ENCODE measurements at regions not wholly inside any gene's neighbourhood (a gene's known extent, or its start where the extent isn't known, plus 50 kb on each side); places are given as distances from the start of the nearest gene placed in this dataset.

DNA sequence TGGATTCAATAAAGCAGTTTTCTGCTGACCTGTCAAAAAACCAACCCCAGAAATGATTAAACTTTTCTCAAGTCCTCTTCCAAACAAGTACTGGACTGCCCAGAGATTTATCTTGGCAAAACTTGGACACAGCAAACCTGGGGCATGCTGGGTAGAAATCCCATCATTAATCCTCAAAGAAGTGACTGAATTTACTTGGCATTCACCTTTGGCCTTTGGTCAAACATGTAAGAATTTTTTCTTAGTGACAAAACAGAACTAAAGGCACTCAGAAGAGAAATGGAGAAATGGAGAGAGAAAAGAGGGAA, 248.6 kb upstream of the NREP start:
- intact Hi-C loops (cut with DNase I; ENCODE audit: low total_unique reads) = no loop called here

DNA sequence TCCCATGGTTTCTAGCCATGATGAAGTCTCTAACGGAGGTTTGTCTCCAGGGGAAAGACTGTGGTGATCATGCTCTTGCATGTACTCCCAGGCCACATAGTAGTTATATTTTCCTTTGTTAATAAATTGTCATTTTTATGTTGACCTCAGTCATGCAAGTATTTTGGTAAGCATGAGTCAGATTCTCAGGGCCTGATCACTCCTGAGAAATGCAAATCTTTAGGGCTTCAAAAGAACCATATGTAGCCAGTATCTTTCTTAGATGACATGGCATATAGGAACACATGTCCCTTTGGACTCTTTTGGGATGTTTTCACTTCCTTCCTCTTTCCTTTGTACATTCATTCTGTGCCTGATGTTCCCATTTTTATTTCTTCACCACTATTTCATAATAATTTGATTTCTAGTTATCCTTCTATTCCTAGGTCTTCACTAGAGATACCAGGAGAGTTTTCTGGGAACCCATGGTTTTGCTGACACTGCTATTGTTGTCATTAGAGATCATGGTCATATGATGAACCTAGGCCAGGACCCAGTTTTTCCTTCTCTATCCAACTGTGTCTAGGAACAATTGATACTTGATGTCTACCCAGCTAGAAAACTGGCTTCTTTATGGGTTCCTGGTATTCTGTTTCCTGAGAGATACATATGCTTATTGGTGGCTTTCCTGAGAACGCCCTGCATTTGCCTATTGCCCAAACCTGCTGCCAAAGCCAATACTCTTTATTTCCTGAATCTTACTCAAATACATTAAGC, 248.1 kb upstream of the NREP start:
- intact Hi-C loops (cut with DNase I; ENCODE audit: low total_unique reads) = no loop called here
- Histone ChIP-seq H3K9me3 (no peaks in the 10 kb centered on the region), H3K36me3 (ENCODE audit: low read depth, missing control alignments) (no peaks in the 10 kb centered on the region), H3K27ac (no peak overlapping the region), H3K4me3 (no peak overlapping the region), H3K4me1 (no peaks in the 10 kb centered on the region), H3K27me3 (no peaks in the 10 kb centered on the region)
- TF ChIP-seq POLR2A (IDR thresholded peaks at IDR 0.05) = no peak
- no peak for TF ChIP-seq CTCF (IDR thresholded peaks at IDR 0.05)
- WGBS, 2 donors = 86 to 88% methylated on average over 2 of the region's 2 CpGs
- DNase-seq = no peak

More for the DNA sequence above, 248.6 kb upstream of the NREP start:
- Histone ChIP-seq H3K27me3 (no peaks in the 10 kb centered on the region), H3K36me3 (ENCODE audit: low read depth, missing control alignments) (no peaks in the 10 kb centered on the region), H3K4me3 (no peak overlapping the region), H3K9me3 (no peaks in the 10 kb centered on the region), H3K27ac (no peak overlapping the region), H3K4me1 (no peaks in the 10 kb centered on the region)
- DNase-seq = no peak
- TF ChIP-seq POLR2A (IDR thresholded peaks at IDR 0.05) (no peak), CTCF (IDR thresholded peaks at IDR 0.05) (no peak)

DNA sequence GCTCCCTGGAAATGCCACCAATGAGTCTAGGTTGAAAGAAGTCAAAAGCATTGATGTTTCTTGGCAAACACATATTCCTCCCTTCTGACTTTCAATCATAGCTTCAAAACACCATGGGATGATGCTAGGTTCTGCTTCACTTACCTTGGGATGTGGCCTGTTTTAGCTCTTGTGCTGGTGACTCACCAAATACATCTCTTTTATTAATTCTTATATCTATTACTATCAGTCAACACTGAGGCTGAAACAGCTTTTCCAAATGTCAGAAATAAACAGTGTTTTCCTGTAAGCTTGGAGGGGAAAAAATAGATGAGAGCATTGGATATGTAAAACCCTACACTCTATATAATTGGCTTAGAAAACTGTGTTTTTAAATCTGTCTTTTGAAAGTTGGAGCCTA, 245.4 kb upstream of the NREP start:
- DNase-seq = no peak
- Histone ChIP-seq H3K27ac (no peak overlapping the region), H3K4me1 (no peaks in the 10 kb centered on the region), H3K27me3 (no peaks in the 10 kb centered on the region), H3K9me3 (no peaks in the 10 kb centered on the region), H3K4me3 (no peak overlapping the region), H3K36me3 (ENCODE audit: low read depth, missing control alignments) (no peaks in the 10 kb centered on the region)
- intact Hi-C loops (cut with DNase I; ENCODE audit: low total_unique reads) = no loop called here
- TF ChIP-seq POLR2A (IDR thresholded peaks at IDR 0.05) = no peak
- TF ChIP-seq CTCF (IDR thresholded peaks at IDR 0.05) = no peak

DNA sequence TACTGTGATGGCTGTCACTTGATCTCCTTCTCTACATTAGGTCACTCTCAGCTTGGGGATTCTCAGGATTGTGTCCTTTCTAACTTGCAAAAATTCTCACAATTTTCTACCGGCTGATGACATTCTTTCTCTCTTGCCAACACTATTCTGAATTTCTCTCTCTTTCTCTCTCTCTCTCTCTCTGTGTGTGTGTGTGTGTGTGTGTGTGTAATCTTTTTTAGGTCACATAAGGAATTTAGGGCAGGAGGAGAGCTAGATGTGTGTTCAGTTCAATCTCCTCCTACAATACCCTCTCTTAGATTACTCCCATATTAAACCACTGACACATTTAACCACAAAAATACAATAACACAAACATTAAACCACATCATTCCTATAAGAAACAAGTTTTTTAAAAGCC, 242.3 kb upstream of the NREP start:
- H3K27ac ChIP-seq = no peak overlapping the region
- H3K9me3 ChIP-seq = no peaks in the 10 kb centered on the region
- no peaks in the 10 kb centered on the region for H3K4me1 ChIP-seq
- no peaks in the 10 kb centered on the region for H3K36me3 ChIP-seq (ENCODE audit: low read depth, missing control alignments)
- TF ChIP-seq CTCF (IDR thresholded peaks at IDR 0.05) (no peak), POLR2A (IDR thresholded peaks at IDR 0.05) (no peak)
- DNase-seq = no peak
- 72 to 76% methylated on average over 1 of the region's 1 CpG for WGBS, 2 donors
- no peak overlapping the region for H3K4me3 ChIP-seq
- intact Hi-C loops (cut with DNase I; ENCODE audit: low total_unique reads) = no loop called here
- no peaks in the 10 kb centered on the region for H3K27me3 ChIP-seq

DNA sequence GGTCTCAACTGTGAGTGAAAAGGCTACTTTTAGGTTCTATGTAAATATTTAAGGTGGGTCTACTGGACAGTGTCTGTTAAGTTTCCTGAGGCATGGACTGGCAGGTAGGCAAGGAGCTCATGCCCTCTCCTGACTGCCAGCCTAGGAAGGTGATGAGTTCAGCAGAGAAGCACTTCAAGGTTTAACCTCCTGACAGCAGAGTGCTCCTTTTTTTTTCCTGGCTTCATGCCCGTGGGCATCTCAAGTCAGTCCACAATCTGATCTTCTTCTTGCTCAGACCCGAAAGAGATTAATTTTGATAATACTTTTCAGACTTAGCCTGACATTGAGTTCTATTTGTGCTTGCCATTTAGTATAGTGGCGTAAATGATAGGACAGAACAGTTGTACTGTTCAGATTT, 241.9 kb upstream of the NREP start:
- intact Hi-C loops (cut with DNase I; ENCODE audit: low total_unique reads) = no loop called here
- 71 to 84% methylated on average over 3 of the region's 3 CpGs for WGBS, 2 donors
- H3K36me3 ChIP-seq (ENCODE audit: low read depth, missing control alignments) = no peaks in the 10 kb centered on the region
- DNase-seq = no peak
- no peak overlapping the region for H3K4me3 ChIP-seq
- H3K9me3 ChIP-seq = no peaks in the 10 kb centered on the region
- H3K27me3 ChIP-seq = no peaks in the 10 kb centered on the region
- no peak overlapping the region for H3K27ac ChIP-seq
- TF ChIP-seq POLR2A (IDR thresholded peaks at IDR 0.05) (no peak), CTCF (IDR thresholded peaks at IDR 0.05) (no peak)
- H3K4me1 ChIP-seq = no peaks in the 10 kb centered on the region
